GM23338 (cell line): ENCODE measurements at regions not wholly inside any gene's neighbourhood (a gene's known extent, or its start where the extent isn't known, plus 50 kb on each side); places are given as distances from the start of the nearest gene placed in this dataset.
A peak's percentile ranks its signal among the peaks of the same experiment; 100 is the strongest.

Source experiments
- ATAC-seq: fragments of 200-7000 bp; cut with Tn5 transposase; 3 replicates; pipeline ENCODE4 v1.9.1; 2020
- DNase-seq: peaks from one replicate; pipeline ENCODE4 v3.0.0-alpha.2; 2015; ENCODE audit warnings: low spot score
- H2AFZ ChIP-seq: fragments of 200-600 bp; sonication (generic); 2 replicates; pipeline ENCODE4 v1.8.0; 2016; ENCODE audit warnings: antibody characterized with exemption, mild to moderate bottlenecking, moderate library complexity
- H3F3A ChIP-seq: fragments of 200-600 bp; sonication (generic); replicated peaks from 2 replicates; pipeline ENCODE4 v1.8.0; 2017; ENCODE audit warnings: antibody characterized with exemption, mixed run types, low read depth
- H3K27ac ChIP-seq: fragments of 200-600 bp; sonication (generic); 2 replicates; pipeline ENCODE4 v1.6.1; 2016; ENCODE audit warnings: low read depth
- H3K27me3 ChIP-seq: fragments of 200-600 bp; sonication (generic); 2 replicates; pipeline ENCODE4 v1.8.0; 2016; ENCODE audit warnings: mild to moderate bottlenecking, mixed run types, moderate library complexity; ENCODE audit not compliant: insufficient read depth
- H3K36me3 ChIP-seq: fragments of 200-600 bp; sonication (generic); 2 replicates; pipeline ENCODE4 v1.8.0; 2016; ENCODE audit warnings: mild to moderate bottlenecking; ENCODE audit not compliant: insufficient read depth
- H3K4me1 ChIP-seq: fragments of 200-600 bp; sonication (generic); 2 replicates; pipeline ENCODE4 v1.8.0; 2016; ENCODE audit warnings: mild to moderate bottlenecking, moderate library complexity; ENCODE audit not compliant: insufficient read depth
- H3K4me2 ChIP-seq: fragments of 200-600 bp; sonication (generic); 2 replicates; pipeline ENCODE4 v1.7.1; 2017; ENCODE audit warnings: mixed run types
- H3K4me3 ChIP-seq: fragments of 200-600 bp; sonication (generic); 2 replicates; pipeline ENCODE4 v1.6.1; 2016; ENCODE audit warnings: mixed run types
- H3K79me2 ChIP-seq: fragments of 200-600 bp; sonication (generic); replicated peaks from 2 replicates; pipeline ENCODE4 v1.8.0; 2017; ENCODE audit warnings: mild to moderate bottlenecking; ENCODE audit not compliant: insufficient read depth
- H3K9me2 ChIP-seq: fragments of 200-600 bp; sonication (generic); 2 replicates; pipeline ENCODE4 v1.8.0; 2017; ENCODE audit not compliant: insufficient read depth
- H4K20me1 ChIP-seq: fragments of 200-600 bp; sonication (generic); replicated peaks from 2 replicates; pipeline ENCODE4 v1.8.0; 2017; ENCODE audit warnings: mild to moderate bottlenecking; ENCODE audit not compliant: insufficient read depth
- H3K27ac Mint-ChIP-seq: 2 replicates; pipeline ENCODE4 v1.8.0; 2020; ENCODE audit warnings: inconsistent platforms, mild to moderate bottlenecking, moderate library complexity, mixed read lengths
- H3K27me3 Mint-ChIP-seq: 3 replicates; pipeline ENCODE4 v1.8.0; 2022; ENCODE audit warnings: low read depth, mild to moderate bottlenecking, moderate library complexity, mixed read lengths, inconsistent platforms; ENCODE audit not compliant: insufficient read depth, poor library complexity
- H3K36me3 Mint-ChIP-seq: 3 replicates; pipeline ENCODE4 v1.8.0; 2021; ENCODE audit warnings: low read depth, mild to moderate bottlenecking, inconsistent platforms, moderate library complexity, mixed read lengths
- H3K4me1 Mint-ChIP-seq: 3 replicates; pipeline ENCODE4 v1.8.0; 2020; ENCODE audit warnings: mild to moderate bottlenecking, inconsistent platforms, mixed read lengths
- H3K4me3 Mint-ChIP-seq: 3 replicates; pipeline ENCODE4 v1.8.0; 2021; ENCODE audit warnings: moderate library complexity, mild to moderate bottlenecking, inconsistent platforms, mixed read lengths
- H3K9me3 Mint-ChIP-seq: 3 replicates; pipeline ENCODE4 v1.8.0; 2020; ENCODE audit warnings: moderate library complexity, mild to moderate bottlenecking, inconsistent platforms, mixed read lengths
- CREB1 ChIP-seq: fragments of 250-450 bp; sonication (Bioruptor Pico); IDR thresholded peaks from 2 replicates; pipeline ENCODE4 v1.5.0; 2020; ENCODE audit warnings: low read depth, mild to moderate bottlenecking, moderate library complexity
- CTCF ChIP-seq, 2 experiments: fragments of 200-600 bp in 1 of 2; sonication (generic) in 1 of 2; conservative IDR thresholded peaks; 2 replicates each; pipeline versions ENCODE4 v1.5.1 to v1.6.1; 2016 to 2017; ENCODE audit warnings: antibody characterized with exemption in 2 of 2, low read depth in 2 of 2, mild to moderate bottlenecking in 2 of 2, moderate library complexity in 1 of 2
- EZH2 ChIP-seq: fragments of 200-600 bp; sonication (generic); IDR thresholded peaks from one replicate; pipeline ENCODE4 v1.8.0; 2017; ENCODE audit warnings: antibody characterized with exemption, mild to moderate bottlenecking, low read depth; ENCODE audit not compliant: unreplicated experiment
- EZH2phosphoT487 ChIP-seq: fragments of 200-600 bp; sonication (generic); IDR thresholded peaks from one replicate; pipeline ENCODE4 v1.8.1; 2018; ENCODE audit warnings: antibody characterized with exemption; ENCODE audit not compliant: unreplicated experiment
- NANOG ChIP-seq: IDR thresholded peaks from 2 replicates; pipeline ENCODE4 v1.6.1; 2016; ENCODE audit warnings: antibody characterized with exemption, borderline replicate concordance
- POLR2AphosphoS5 ChIP-seq: IDR thresholded peaks from 2 replicates; pipeline ENCODE4 v1.6.1; 2016; ENCODE audit warnings: antibody characterized with exemption, low read depth
- REST ChIP-seq: IDR thresholded peaks from one replicate; pipeline ENCODE4 v1.6.1; 2018; ENCODE audit warnings: antibody characterized with exemption; ENCODE audit not compliant: unreplicated experiment
- ZNF114 ChIP-seq: fragments of 250-450 bp; sonication (Bioruptor Pico); IDR thresholded peaks from 2 replicates; pipeline ENCODE4 v1.5.0; 2020; ENCODE audit warnings: mild to moderate bottlenecking, moderate library complexity
- ZNF331 ChIP-seq: fragments of 250-450 bp; sonication (Bioruptor Pico); IDR thresholded peaks from 2 replicates; pipeline ENCODE4 v1.5.0; 2020; ENCODE audit warnings: low read depth, mild to moderate bottlenecking, moderate library complexity

GRCh38 chr11:134558258-134558835 is 146.3 kb upstream of the B3GAT1 start:
- H3K9me2 ChIP-seq = no peaks in the 10 kb centered on the region
- ATAC-seq (no peak), DNase-seq (no peak)
- no peaks in the 10 kb centered on the region for H3K79me2 ChIP-seq
- Mint-ChIP-seq H3K4me3 (no peak overlapping the region), H3K9me3 (no peaks in the 10 kb centered on the region), H3K4me1 (peaks cover 14% of the 10 kb centered on the region), H3K36me3 (no peaks in the 10 kb centered on the region), H3K27me3 (peaks cover 15% of the 10 kb centered on the region), H3K27ac (0 out of 2 replicates have a peak overlapping the region, but pooled peaks have one; percentile 40)
- no peak overlapping the region for H2AFZ ChIP-seq
- no peaks in the 10 kb centered on the region for H3F3A ChIP-seq
- no peaks in the 10 kb centered on the region for H3K4me1 ChIP-seq
- TF ChIP-seq ZNF331 (no peak), NANOG (no peak)
- H4K20me1 ChIP-seq = no peaks in the 10 kb centered on the region
- H3K4me3 ChIP-seq = no peak overlapping the region
- H3K4me2 ChIP-seq = no peak overlapping the region
- no peaks in the 10 kb centered on the region for H3K27me3 ChIP-seq
- H3K36me3 ChIP-seq = no peaks in the 10 kb centered on the region
- no peak overlapping the region for H3K27ac ChIP-seq

- DNase-seq (no peak), ATAC-seq (no peak)
- Histone ChIP-seq H3K4me2 (no peak overlapping the region), H3K4me1 (no peaks in the 10 kb centered on the region), H3F3A (no peaks in the 10 kb centered on the region), H4K20me1 (no peaks in the 10 kb centered on the region), H3K27me3 (no peaks in the 10 kb centered on the region), H3K36me3 (no peaks in the 10 kb centered on the region), H2AFZ (no peak overlapping the region), H3K79me2 (no peaks in the 10 kb centered on the region), H3K9me2 (no peaks in the 10 kb centered on the region), H3K4me3 (no peak overlapping the region), H3K27ac (no peak overlapping the region)
- peaks cover 15% of the 10 kb centered on the region for H3K27me3 Mint-ChIP-seq
- peaks cover 14% of the 10 kb centered on the region for H3K4me1 Mint-ChIP-seq
- no peaks in the 10 kb centered on the region for H3K36me3 Mint-ChIP-seq
- 0 out of 4 replicates have a peak, but pooled peaks of 1 of the 2 experiments have one; percentile 19 for TF ChIP-seq CTCF (conservative IDR thresholded peaks at IDR 0.05; ENCODE audit: low read depth in 2 of 2)
- no peak for TF ChIP-seq NANOG
- no peak overlapping the region for H3K4me3 Mint-ChIP-seq
- no peak overlapping the region for H3K27ac Mint-ChIP-seq
- H3K9me3 Mint-ChIP-seq = no peaks in the 10 kb centered on the region
These were observed 145.7 kb upstream of the B3GAT1 start for GRCh38 chr11:134557571-134558257.

- Histone ChIP-seq H3K79me2 (no peaks in the 10 kb centered on the region), H3K4me1 (no peaks in the 10 kb centered on the region), H3K27ac (no peak overlapping the region), H2AFZ (no peak overlapping the region), H4K20me1 (no peaks in the 10 kb centered on the region), H3K36me3 (no peaks in the 10 kb centered on the region), H3K27me3 (no peaks in the 10 kb centered on the region), H3K4me3 (no peak overlapping the region), H3K4me2 (no peak overlapping the region), H3K9me2 (no peaks in the 10 kb centered on the region), H3F3A (no peaks in the 10 kb centered on the region)
- ATAC-seq (no peak), DNase-seq (no peak)
- no peak overlapping the region for H3K27ac Mint-ChIP-seq
- no peak overlapping the region for H3K4me3 Mint-ChIP-seq
- H3K36me3 Mint-ChIP-seq = no peaks in the 10 kb centered on the region
- no peaks in the 10 kb centered on the region for H3K9me3 Mint-ChIP-seq
- H3K27me3 Mint-ChIP-seq = peaks cover 15% of the 10 kb centered on the region
- H3K4me1 Mint-ChIP-seq = peaks cover 8% of the 10 kb centered on the region; the same call in 2 of the 3 replicates
- TF ChIP-seq ZNF331 (no peak), EZH2 (no peak), EZH2phosphoT487 (no peak), CREB1 (CRISPR knock-in tag) (no peak), REST (no peak), POLR2AphosphoS5 (no peak), CTCF (conservative IDR thresholded peaks at IDR 0.05; ENCODE audit: low read depth in 2 of 2) (no peak), ZNF114 (CRISPR knock-in tag) (no peak)
These were observed 144.1 kb upstream of the B3GAT1 start for GRCh38 chr11:134556186-134556585.
